ENCODE measurements at regions not wholly inside any gene's neighbourhood (a gene's known extent, or its start where the extent isn't known, plus 50 kb on each side); places are given as distances from the start of the nearest gene placed in this dataset.

GRCh38 chr6:93013054-93013453, 406.3 kb downstream of the EPHA7 start:
- H2BK20ac ChIP-seq (ENCODE audit: low read length): no peak overlapping the region
- H3K9me3 ChIP-seq (ENCODE audit: insufficient read depth in 2 of 2, low read depth in 1 of 2, low read length in 1 of 2): no peaks in the 10 kb centered on the region
- no peak overlapping the region for H3K4me2 ChIP-seq (ENCODE audit: insufficient read depth in 1 of 2, low read depth in 2 of 2, low read length in 2 of 2)
- no peaks in the 10 kb centered on the region for H4K20me1 ChIP-seq (replicated peaks in 1 of 2; ENCODE audit: control insufficient read depth in 1 of 2, insufficient read depth in 2 of 2, low read length in 2 of 2)
- H4K5ac ChIP-seq (ENCODE audit: insufficient read length, low read depth, low read length): no peak overlapping the region
- no peaks in the 10 kb centered on the region; a peak in 1 of 8 replicates for H3K36me3 ChIP-seq (ENCODE audit: control insufficient read depth in 2 of 4, insufficient read depth in 4 of 4, low read length in 3 of 4)
- H3K23me2 ChIP-seq (ENCODE audit: low read depth, low read length): no peaks in the 10 kb centered on the region
- H2AFZ ChIP-seq (ENCODE audit: low read length): no peak overlapping the region
- no peak for DNase-seq (ENCODE audit: low read depth in 1 of 2, low spot score in 2 of 2)
- no peak overlapping the region for H3K18ac ChIP-seq (ENCODE audit: extremely low read depth, low read length)
- CTCF ChIA-PET (ENCODE audit: partially characterized antibody): interaction anchor here (0.6 kb wide), 1 partner anchor 238 kb away, joined by 3 read pairs; no protein-coding TSS in a partner anchor
- FAIRE-seq: no peak
- H2BK5ac ChIP-seq (ENCODE audit: low read depth, low read length): no peak overlapping the region
- no peaks in the 10 kb centered on the region for H3K79me1 ChIP-seq (ENCODE audit: low read depth, low read length)
- no peak overlapping the region for H3K4ac ChIP-seq (replicated peaks; ENCODE audit: insufficient read length, low read depth, low read length)
- no peaks in the 10 kb centered on the region for H3K27me3 ChIP-seq (replicated peaks in 1 of 4; ENCODE audit: control insufficient read depth in 3 of 4, extremely low read depth in 1 of 4, insufficient read depth in 3 of 4, low read length in 3 of 4)
- no peak overlapping the region for H2BK15ac ChIP-seq (ENCODE audit: low read length)
- H3K4me3 ChIP-seq (ENCODE audit: extremely low read depth in 1 of 4, insufficient read depth in 2 of 4, low read depth in 3 of 4, low read length in 4 of 4): no peak overlapping the region
- POLR2A ChIA-PET (ENCODE audit: partially characterized antibody): no interaction called here
- no peak overlapping the region for H2BK120ac ChIP-seq (replicated peaks; ENCODE audit: low read depth, low read length)
- no peak overlapping the region for H3K56ac ChIP-seq (replicated peaks; ENCODE audit: insufficient read length, low read depth, low read length)
- no peak overlapping the region for H4K91ac ChIP-seq (replicated peaks; ENCODE audit: insufficient read length, low read length)
- no peaks in the 10 kb centered on the region for H3K4me1 ChIP-seq (replicated peaks in 1 of 4; ENCODE audit: control insufficient read depth in 3 of 4, insufficient read depth in 4 of 4, low read length in 3 of 4)
- H3K79me2 ChIP-seq (ENCODE audit: control insufficient read depth in 1 of 2, insufficient read depth in 2 of 2, low read length in 2 of 2): no peaks in the 10 kb centered on the region
- no peak overlapping the region for H3K14ac ChIP-seq (ENCODE audit: insufficient read length)
- no peak overlapping the region for H3K9ac ChIP-seq (replicated peaks in 1 of 4; ENCODE audit: extremely low read depth in 1 of 4, low read depth in 3 of 4, low read length in 3 of 4)
- H2BK12ac ChIP-seq (ENCODE audit: low read depth, low read length): no peak overlapping the region
- no peak overlapping the region for H3K27ac ChIP-seq (ENCODE audit: low read depth, low read length)
- no peak overlapping the region for H2AK5ac ChIP-seq (ENCODE audit: low read depth, low read length)
- TF ChIP-seq GABPA (IDR thresholded peaks at IDR 0.05; ENCODE audit: borderline replicate concordance, insufficient read depth, low read length): no peak
- TF ChIP-seq YY1 (IDR thresholded peaks at IDR 0.05; ENCODE audit: low read depth, low read length): no peak
- H3K23ac ChIP-seq (ENCODE audit: insufficient read length): no peak overlapping the region
- WGBS, 2 experiments (ENCODE audit: extremely low coverage in 1 of 2, insufficient coverage in 1 of 2, insufficient read length in 1 of 2, insufficient replicate concordance in 2 of 2, low coverage in 1 of 2, low lambda C conversion rate in 2 of 2, missing lambda C conversion rate in 1 of 2): 64% methylated on average over 2 of the region's 2 CpGs; no CpG with 5 or more reads in 1 of the 2 experiments
- H4K8ac ChIP-seq (ENCODE audit: extremely low read depth, insufficient read depth, low read length): no peak overlapping the region

Data from H1 (cell line).